ENCODE measurements at regions not wholly inside any gene's neighbourhood (a gene's known extent, or its start where the extent isn't known, plus 50 kb on each side); places are given as distances from the start of the nearest gene placed in this dataset.
A peak's percentile ranks its signal among the peaks of the same experiment; 100 is the strongest.

GRCh38 chr5:56481428-56482357 is 248.6 kb upstream of the ANKRD55 start:
- peak in 10 of 11 donors; percentile 50 to 75 (median 66) for DNase-seq (ENCODE audit: extremely low read depth in 1 of 11, low read depth in 9 of 11, low spot score in 4 of 11)

- peak in 9 of 11 donors; percentile 41 to 73 (median 65) for DNase-seq (ENCODE audit: extremely low read depth in 1 of 11, low read depth in 9 of 11, low spot score in 4 of 11)
Measured at GRCh38 chr5:56480705-56481427, 247.7 kb upstream of the ANKRD55 start.

GRCh38 chr5:56480078-56480704 is 247.1 kb upstream of the ANKRD55 start:
- DNase-seq (ENCODE audit: extremely low read depth in 1 of 11, low read depth in 9 of 11, low spot score in 4 of 11) = peak in 8 of 11 donors; percentile 46 to 76 (median 64)

GRCh38 chr5:56479696-56480077 is 246.6 kb upstream of the ANKRD55 start:
- DNase-seq (ENCODE audit: extremely low read depth in 1 of 11, low read depth in 9 of 11, low spot score in 4 of 11) = no peak

GRCh38 chr5:56479126-56479525 is 246.0 kb upstream of the ANKRD55 start:
- DNase-seq (ENCODE audit: extremely low read depth in 1 of 11, low read depth in 9 of 11, low spot score in 4 of 11) = no peak

- DNase-seq (ENCODE audit: extremely low read depth in 1 of 11, low read depth in 9 of 11, low spot score in 4 of 11) = no peak
Measured at GRCh38 chr5:56478062-56478461, 244.9 kb upstream of the ANKRD55 start.

GRCh38 chr5:56476487-56476856 is 243.3 kb upstream of the ANKRD55 start:
- DNase-seq (ENCODE audit: extremely low read depth in 1 of 11, low read depth in 9 of 11, low spot score in 4 of 11) = no peak

GRCh38 chr5:56475689-56476486 is 242.8 kb upstream of the ANKRD55 start:
- DNase-seq (ENCODE audit: extremely low read depth in 1 of 11, low read depth in 9 of 11, low spot score in 4 of 11) = no peak

GRCh38 chr5:56471707-56472106 is 238.6 kb upstream of the ANKRD55 start:
- no peak for DNase-seq (ENCODE audit: extremely low read depth in 1 of 11, low read depth in 9 of 11, low spot score in 4 of 11)

- DNase-seq (ENCODE audit: extremely low read depth in 1 of 11, low read depth in 9 of 11, low spot score in 4 of 11) = no peak
Measured at GRCh38 chr5:56470007-56470406, 236.9 kb upstream of the ANKRD55 start.

- DNase-seq (ENCODE audit: extremely low read depth in 1 of 11, low read depth in 9 of 11, low spot score in 4 of 11) = no peak
Measured at GRCh38 chr5:56468277-56468676, 235.1 kb upstream of the ANKRD55 start.

GRCh38 chr5:56467176-56467717 is 234.1 kb upstream of the ANKRD55 start:
- no peak for DNase-seq (ENCODE audit: extremely low read depth in 1 of 11, low read depth in 9 of 11, low spot score in 4 of 11)

- DNase-seq (ENCODE audit: extremely low read depth in 1 of 11, low read depth in 9 of 11, low spot score in 4 of 11) = no peak
Measured at GRCh38 chr5:56466136-56466816, 233.1 kb upstream of the ANKRD55 start.

- no peak for DNase-seq (ENCODE audit: extremely low read depth in 1 of 11, low read depth in 9 of 11, low spot score in 4 of 11)
Measured at GRCh38 chr5:56465769-56466135, 232.6 kb upstream of the ANKRD55 start.

- DNase-seq (ENCODE audit: extremely low read depth in 1 of 11, low read depth in 9 of 11, low spot score in 4 of 11) = no peak
Measured at GRCh38 chr5:56464935-56465768, 232.0 kb upstream of the ANKRD55 start.

GRCh38 chr5:56463944-56464571 is 230.9 kb upstream of the ANKRD55 start:
- DNase-seq (ENCODE audit: extremely low read depth in 1 of 11, low read depth in 9 of 11, low spot score in 4 of 11) = no peak

GRCh38 chr5:56461584-56461983 is 228.5 kb upstream of the ANKRD55 start:
- DNase-seq (ENCODE audit: extremely low read depth in 1 of 11, low read depth in 9 of 11, low spot score in 4 of 11) = no peak
